ENCODE measurements at regions not wholly inside any gene's neighbourhood (a gene's known extent, or its start where the extent isn't known, plus 50 kb on each side); places are given as distances from the start of the nearest gene placed in this dataset.
"Not testable (repeated sequence)": the region's sequence is repeated elsewhere in the genome, so short reads cannot be mapped to it uniquely, and the experiment has no call there.

DNA sequence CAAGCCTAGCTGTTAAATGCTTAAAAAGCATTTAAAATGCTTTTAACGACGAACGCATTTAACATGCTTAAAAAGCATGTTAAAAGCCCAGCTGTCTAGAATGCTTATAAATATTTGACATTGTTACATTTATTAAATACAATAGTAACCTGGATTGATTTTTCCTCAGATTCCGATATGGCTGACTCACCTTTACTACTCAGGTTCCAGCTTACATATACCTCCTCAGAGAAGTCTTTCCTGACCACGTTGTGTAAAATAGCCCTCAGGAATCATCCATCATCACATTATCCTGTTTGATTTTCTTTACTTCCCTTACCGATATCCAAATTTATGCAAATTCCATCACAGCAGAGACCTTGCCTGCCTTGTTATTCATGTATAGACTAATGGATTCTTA is 51.4 kb downstream of the SLC41A2 start:
- Histone ChIP-seq H3K27me3 (ENCODE audit: insufficient read depth, poor library complexity, severe bottlenecking) (no peaks in the 10 kb centered on the region), H3K4me1 (ENCODE audit: insufficient read depth, poor library complexity, severe bottlenecking) (no peaks in the 10 kb centered on the region), H3K36me3 (ENCODE audit: low read depth) (no peaks in the 10 kb centered on the region), H3K9me3 (ENCODE audit: severe bottlenecking) (no peaks in the 10 kb centered on the region), H3K27ac (ENCODE audit: poor library complexity, severe bottlenecking) (no peak overlapping the region), H3K4me3 (ENCODE audit: severe bottlenecking) (no peak overlapping the region)
- no peak for TF ChIP-seq CTCF (IDR thresholded peaks at IDR 0.05; ENCODE audit: poor library complexity, severe bottlenecking)
- no peak for DNase-seq (ENCODE audit: low spot score)
- 0 out of 3 replicates have a peak, but pooled peaks have one; percentile 23 for ATAC-seq (ENCODE audit: low read depth)

DNA sequence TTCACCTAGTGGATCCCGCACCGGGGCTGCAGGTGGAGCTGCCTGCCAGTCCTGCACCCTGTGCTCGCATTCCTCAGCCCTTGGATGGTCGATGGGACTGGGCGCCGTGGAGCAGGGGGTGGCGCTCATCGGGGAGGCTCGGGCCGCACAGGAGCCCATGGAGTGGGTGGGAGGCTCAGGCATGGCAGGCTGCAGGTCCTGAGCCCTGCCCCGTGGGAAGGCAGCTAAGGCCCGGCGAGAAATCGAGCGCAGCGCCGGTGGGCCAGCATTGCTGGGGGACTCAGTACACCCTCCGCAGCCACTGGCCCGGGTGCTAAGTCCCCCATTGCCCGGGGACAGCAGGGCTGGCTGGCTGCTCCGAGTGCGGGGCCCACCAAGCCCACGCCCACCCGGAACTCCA is 52.6 kb downstream of the SLC41A2 start:
- not testable (repeated sequence) for H3K4me1 ChIP-seq (ENCODE audit: insufficient read depth, poor library complexity, severe bottlenecking); H3K9me3 ChIP-seq (ENCODE audit: severe bottlenecking); H3K27me3 ChIP-seq (ENCODE audit: insufficient read depth, poor library complexity, severe bottlenecking); H3K27ac ChIP-seq (ENCODE audit: poor library complexity, severe bottlenecking); ATAC-seq (ENCODE audit: low read depth); H3K36me3 ChIP-seq (ENCODE audit: low read depth); DNase-seq (ENCODE audit: low spot score); H3K4me3 ChIP-seq (ENCODE audit: severe bottlenecking)

DNA sequence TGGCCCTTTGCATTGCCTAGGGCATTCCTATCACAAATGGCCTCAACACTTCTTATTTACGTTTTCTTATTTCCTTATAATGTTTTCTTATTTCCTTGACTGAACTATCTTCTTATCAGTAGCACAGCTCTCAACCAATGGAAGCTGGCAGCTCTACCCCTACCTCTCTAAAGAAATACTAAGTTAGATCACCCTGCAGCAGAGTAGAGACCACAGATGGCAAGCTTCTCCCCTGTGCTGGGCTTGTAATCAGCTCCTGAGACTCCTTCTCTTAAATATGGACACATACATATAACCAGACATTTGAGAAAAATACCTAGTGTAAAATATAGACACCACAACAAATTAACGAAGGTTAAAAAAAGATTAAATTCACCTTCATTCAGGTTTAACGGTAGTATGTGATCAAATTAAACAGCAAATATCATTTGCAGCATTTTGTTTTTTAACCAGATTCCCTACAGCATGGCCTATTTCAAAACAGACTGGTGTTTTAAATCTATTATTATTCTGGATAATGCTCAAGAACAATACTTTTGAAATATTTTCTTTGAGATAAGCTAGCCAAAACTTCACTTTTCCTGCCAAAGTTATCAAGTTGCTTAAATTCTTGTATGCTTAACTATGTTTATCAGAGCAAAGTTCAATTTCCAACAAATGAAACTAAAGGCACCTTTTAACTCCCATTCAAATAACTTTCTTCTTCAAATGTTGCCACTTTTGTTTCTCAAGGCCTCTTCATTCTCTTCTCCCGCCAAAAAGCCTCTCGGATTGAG is 54.3 kb downstream of the SLC41A2 start:
- no peaks in the 10 kb centered on the region for H3K4me1 ChIP-seq (ENCODE audit: insufficient read depth, poor library complexity, severe bottlenecking)
- H3K4me3 ChIP-seq (ENCODE audit: severe bottlenecking), result no peak overlapping the region
- H3K36me3 ChIP-seq (ENCODE audit: low read depth), result no peaks in the 10 kb centered on the region
- ATAC-seq (ENCODE audit: low read depth) (no peak), DNase-seq (ENCODE audit: low spot score) (no peak)
- H3K27ac ChIP-seq (ENCODE audit: poor library complexity, severe bottlenecking), result no peak overlapping the region
- TF ChIP-seq CTCF (IDR thresholded peaks at IDR 0.05; ENCODE audit: poor library complexity, severe bottlenecking), result no peak
- no peaks in the 10 kb centered on the region for H3K27me3 ChIP-seq (ENCODE audit: insufficient read depth, poor library complexity, severe bottlenecking)
- no peaks in the 10 kb centered on the region for H3K9me3 ChIP-seq (ENCODE audit: severe bottlenecking)

DNA sequence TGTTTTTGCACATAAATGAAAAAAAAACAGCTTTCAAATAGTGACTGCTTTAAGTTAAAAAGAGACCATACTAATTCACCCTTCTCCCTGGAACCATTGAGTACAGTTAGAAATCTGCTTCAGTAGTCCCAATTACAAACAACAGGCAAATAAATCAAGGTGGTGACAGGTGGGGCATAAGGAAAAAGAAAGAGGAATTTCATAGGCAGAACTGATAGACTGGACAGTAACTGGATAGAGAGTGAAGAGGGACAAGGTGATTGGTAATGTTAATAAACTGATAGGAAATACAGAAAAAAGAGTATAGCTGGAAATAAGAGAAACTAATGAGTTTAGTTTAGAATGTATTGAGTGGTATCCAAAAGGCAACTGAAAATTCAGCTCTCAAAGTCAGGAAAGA is 56.0 kb downstream of the SLC41A2 start:
- Histone ChIP-seq H3K4me3 (ENCODE audit: severe bottlenecking) (no peak overlapping the region), H3K4me1 (ENCODE audit: insufficient read depth, poor library complexity, severe bottlenecking) (no peaks in the 10 kb centered on the region), H3K36me3 (ENCODE audit: low read depth) (no peaks in the 10 kb centered on the region), H3K27ac (ENCODE audit: poor library complexity, severe bottlenecking) (no peak overlapping the region), H3K9me3 (ENCODE audit: severe bottlenecking) (no peaks in the 10 kb centered on the region), H3K27me3 (ENCODE audit: insufficient read depth, poor library complexity, severe bottlenecking) (no peaks in the 10 kb centered on the region)
- no peak for DNase-seq (ENCODE audit: low spot score)
- TF ChIP-seq CTCF (IDR thresholded peaks at IDR 0.05; ENCODE audit: poor library complexity, severe bottlenecking), result no peak
- ATAC-seq (ENCODE audit: low read depth), result no peak

DNA sequence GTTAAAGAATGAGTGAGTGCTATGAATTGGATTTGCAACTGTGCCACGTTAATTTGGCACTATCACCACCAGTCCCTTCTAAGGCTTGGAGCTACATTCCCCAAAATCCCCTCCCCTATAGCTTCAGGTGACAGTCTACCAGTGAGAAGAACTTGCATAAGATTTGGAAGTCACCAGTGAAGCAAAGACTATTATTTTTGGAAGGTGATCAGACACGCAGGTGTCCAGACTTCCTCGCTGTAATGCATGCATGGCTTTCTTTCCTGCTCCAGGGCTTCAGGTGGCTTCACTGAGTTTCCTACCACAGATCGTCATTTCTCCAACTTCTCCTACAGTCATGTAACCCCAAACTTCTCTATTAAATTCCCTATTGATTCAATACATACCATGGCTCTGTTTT is 61.4 kb downstream of the SLC41A2 start:
- H3K4me1 ChIP-seq (ENCODE audit: insufficient read depth, poor library complexity, severe bottlenecking), result no peaks in the 10 kb centered on the region
- no peak overlapping the region for H3K27ac ChIP-seq (ENCODE audit: poor library complexity, severe bottlenecking)
- H3K4me3 ChIP-seq (ENCODE audit: severe bottlenecking), result no peak overlapping the region
- no peak for TF ChIP-seq CTCF (IDR thresholded peaks at IDR 0.05; ENCODE audit: poor library complexity, severe bottlenecking)
- H3K9me3 ChIP-seq (ENCODE audit: severe bottlenecking), result no peaks in the 10 kb centered on the region
- ATAC-seq (ENCODE audit: low read depth) (no peak), DNase-seq (ENCODE audit: low spot score) (no peak)
- no peaks in the 10 kb centered on the region for H3K27me3 ChIP-seq (ENCODE audit: insufficient read depth, poor library complexity, severe bottlenecking)
- no peaks in the 10 kb centered on the region for H3K36me3 ChIP-seq (ENCODE audit: low read depth)

Data from RWPE2 (cell line).